ENCODE measurements at regions not wholly inside any gene's neighbourhood (a gene's known extent, or its start where the extent isn't known, plus 50 kb on each side); places are given as distances from the start of the nearest gene placed in this dataset.
A peak's percentile ranks its signal among the peaks of the same experiment; 100 is the strongest.
"Not testable (repeated sequence)": the region's sequence is repeated elsewhere in the genome, so short reads cannot be mapped to it uniquely, and the experiment has no call there.

GRCh38 chr7:115630049-115630448, 400.5 kb downstream of the TFEC start:
- H3K27me3 ChIP-seq (ENCODE audit: insufficient read depth, poor library complexity, severe bottlenecking) = no peaks in the 10 kb centered on the region
- no peak for TF ChIP-seq CTCF (IDR thresholded peaks at IDR 0.05; ENCODE audit: poor library complexity, severe bottlenecking)
- no peak for DNase-seq (ENCODE audit: low spot score)
- H3K4me1 ChIP-seq (ENCODE audit: insufficient read depth, poor library complexity, severe bottlenecking) = no peaks in the 10 kb centered on the region
- ATAC-seq (ENCODE audit: low read depth) = no peak
- no peak overlapping the region for H3K27ac ChIP-seq (ENCODE audit: poor library complexity, severe bottlenecking)
- H3K9me3 ChIP-seq (ENCODE audit: severe bottlenecking) = no peaks in the 10 kb centered on the region
- H3K36me3 ChIP-seq (ENCODE audit: low read depth) = no peaks in the 10 kb centered on the region
- H3K4me3 ChIP-seq (ENCODE audit: severe bottlenecking) = no peak overlapping the region

DNA sequence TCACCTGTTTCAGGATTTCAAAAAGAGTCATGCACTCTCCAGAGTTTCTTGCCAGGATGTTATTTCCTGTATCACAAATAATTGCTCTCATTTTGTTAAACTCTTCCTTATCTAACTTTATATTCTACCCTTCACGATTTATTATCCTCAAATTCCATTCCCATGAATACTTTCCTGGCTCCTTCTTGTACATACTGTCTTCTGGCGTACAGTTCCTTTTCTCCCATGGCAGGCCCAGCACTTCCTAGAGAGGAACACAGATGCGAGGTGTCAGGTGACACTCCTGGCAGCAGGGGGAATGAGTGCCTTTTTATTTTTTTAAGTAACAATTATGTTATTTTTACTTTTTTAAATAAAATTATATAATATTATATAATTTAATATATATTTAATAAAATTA, 411.9 kb downstream of the TFEC start:
- Histone ChIP-seq H3K36me3 (ENCODE audit: low read depth) (no peaks in the 10 kb centered on the region), H3K9me3 (ENCODE audit: severe bottlenecking) (no peaks in the 10 kb centered on the region), H3K4me3 (ENCODE audit: severe bottlenecking) (no peak overlapping the region), H3K27ac (ENCODE audit: poor library complexity, severe bottlenecking) (no peak overlapping the region), H3K4me1 (ENCODE audit: insufficient read depth, poor library complexity, severe bottlenecking) (no peaks in the 10 kb centered on the region), H3K27me3 (ENCODE audit: insufficient read depth, poor library complexity, severe bottlenecking) (no peaks in the 10 kb centered on the region)
- ATAC-seq (ENCODE audit: low read depth) (peak; percentile 31; the same call in 1 of the 3 replicates), DNase-seq (ENCODE audit: low spot score) (no peak)
- TF ChIP-seq CTCF (IDR thresholded peaks at IDR 0.05; ENCODE audit: poor library complexity, severe bottlenecking) = no peak

DNA sequence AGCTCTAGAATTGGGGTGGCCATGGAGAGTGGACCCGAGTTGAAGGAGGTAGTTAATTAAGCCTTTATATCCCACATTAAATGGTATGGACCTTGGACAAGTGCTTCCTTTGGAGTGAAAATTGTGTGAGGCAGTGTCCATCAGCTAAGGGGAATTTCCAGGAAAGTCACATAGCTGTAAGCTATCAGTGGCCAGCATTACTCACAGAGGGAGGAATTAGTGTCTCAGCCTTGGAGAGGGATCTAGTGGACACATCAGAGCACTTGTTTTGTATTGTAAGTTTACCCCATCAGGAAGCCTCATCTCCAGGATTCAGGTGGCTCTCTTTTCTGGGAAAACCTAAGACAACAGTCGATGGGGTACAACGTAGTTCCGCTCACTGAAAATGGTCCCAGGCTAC, 416.7 kb downstream of the TFEC start:
- Histone ChIP-seq H3K27ac (ENCODE audit: poor library complexity, severe bottlenecking) (no peak overlapping the region), H3K4me3 (ENCODE audit: severe bottlenecking) (no peak overlapping the region), H3K9me3 (ENCODE audit: severe bottlenecking) (no peaks in the 10 kb centered on the region), H3K4me1 (ENCODE audit: insufficient read depth, poor library complexity, severe bottlenecking) (no peaks in the 10 kb centered on the region), H3K36me3 (ENCODE audit: low read depth) (no peaks in the 10 kb centered on the region), H3K27me3 (ENCODE audit: insufficient read depth, poor library complexity, severe bottlenecking) (no peaks in the 10 kb centered on the region)
- ATAC-seq (ENCODE audit: low read depth) (no peak; the same call in 2 of the 3 replicates), DNase-seq (ENCODE audit: low spot score) (no peak)
- TF ChIP-seq CTCF (IDR thresholded peaks at IDR 0.05; ENCODE audit: poor library complexity, severe bottlenecking) = no peak

GRCh38 chr7:115603416-115603815, 427.1 kb downstream of the TFEC start:
- Histone ChIP-seq H3K27ac (ENCODE audit: poor library complexity, severe bottlenecking) (no peak overlapping the region), H3K4me3 (ENCODE audit: severe bottlenecking) (no peak overlapping the region), H3K36me3 (ENCODE audit: low read depth) (no peaks in the 10 kb centered on the region), H3K4me1 (ENCODE audit: insufficient read depth, poor library complexity, severe bottlenecking) (no peaks in the 10 kb centered on the region), H3K9me3 (ENCODE audit: severe bottlenecking) (no peaks in the 10 kb centered on the region), H3K27me3 (ENCODE audit: insufficient read depth, poor library complexity, severe bottlenecking) (no peaks in the 10 kb centered on the region)
- ATAC-seq (ENCODE audit: low read depth) = no peak
- no peak for DNase-seq (ENCODE audit: low spot score)
- no peak for TF ChIP-seq CTCF (IDR thresholded peaks at IDR 0.05; ENCODE audit: poor library complexity, severe bottlenecking)

DNA sequence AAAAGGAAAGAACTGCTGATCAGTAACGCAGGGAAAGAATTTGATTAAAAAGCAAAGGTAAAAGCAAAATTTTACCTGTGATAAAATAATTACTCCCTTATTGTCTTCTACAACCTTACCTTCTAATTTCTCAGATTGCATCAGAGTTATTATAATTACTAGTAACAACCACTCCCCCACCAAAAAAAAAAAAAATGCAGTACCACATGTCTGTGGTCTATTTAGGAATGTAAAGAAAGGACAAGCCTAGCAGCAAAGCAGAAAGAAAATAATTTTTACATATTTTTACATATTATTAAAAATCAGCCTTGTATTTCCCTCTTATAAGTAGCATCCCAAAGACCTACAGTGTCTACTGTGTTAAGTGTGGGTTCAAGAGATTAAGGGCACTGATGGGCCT, 430.4 kb downstream of the TFEC start:
- Histone ChIP-seq H3K27me3 (ENCODE audit: insufficient read depth, poor library complexity, severe bottlenecking) (no peaks in the 10 kb centered on the region), H3K36me3 (ENCODE audit: low read depth) (no peaks in the 10 kb centered on the region), H3K27ac (ENCODE audit: poor library complexity, severe bottlenecking) (no peak overlapping the region), H3K4me3 (ENCODE audit: severe bottlenecking) (no peak overlapping the region), H3K9me3 (ENCODE audit: severe bottlenecking) (no peaks in the 10 kb centered on the region), H3K4me1 (ENCODE audit: insufficient read depth, poor library complexity, severe bottlenecking) (no peaks in the 10 kb centered on the region)
- no peak for ATAC-seq (ENCODE audit: low read depth)
- TF ChIP-seq CTCF (IDR thresholded peaks at IDR 0.05; ENCODE audit: poor library complexity, severe bottlenecking) = no peak
- no peak for DNase-seq (ENCODE audit: low spot score)

- H3K36me3 ChIP-seq (ENCODE audit: low read depth); ATAC-seq (ENCODE audit: low read depth); H3K9me3 ChIP-seq (ENCODE audit: severe bottlenecking): not testable (repeated sequence)
These were observed 431.4 kb downstream of the TFEC start for GRCh38 chr7:115599184-115599583.

GRCh38 chr7:115597220-115597619, 433.3 kb downstream of the TFEC start:
- H3K36me3 ChIP-seq (ENCODE audit: low read depth); H3K27me3 ChIP-seq (ENCODE audit: insufficient read depth, poor library complexity, severe bottlenecking); H3K9me3 ChIP-seq (ENCODE audit: severe bottlenecking); H3K4me1 ChIP-seq (ENCODE audit: insufficient read depth, poor library complexity, severe bottlenecking); H3K27ac ChIP-seq (ENCODE audit: poor library complexity, severe bottlenecking); ATAC-seq (ENCODE audit: low read depth); H3K4me3 ChIP-seq (ENCODE audit: severe bottlenecking); DNase-seq (ENCODE audit: low spot score): not testable (repeated sequence)

More at GRCh38 chr7:115599184-115599583, 431.4 kb downstream of the TFEC start:
- H3K4me1 ChIP-seq (ENCODE audit: insufficient read depth, poor library complexity, severe bottlenecking); H3K27me3 ChIP-seq (ENCODE audit: insufficient read depth, poor library complexity, severe bottlenecking); H3K27ac ChIP-seq (ENCODE audit: poor library complexity, severe bottlenecking); DNase-seq (ENCODE audit: low spot score); H3K4me3 ChIP-seq (ENCODE audit: severe bottlenecking): not testable (repeated sequence)

Measured in RWPE2 (cell line).